ENCODE measurements at regions not wholly inside any gene's neighbourhood (a gene's known extent, or its start where the extent isn't known, plus 50 kb on each side); places are given as distances from the start of the nearest gene placed in this dataset.
"Not testable (repeated sequence)": the region's sequence is repeated elsewhere in the genome, so short reads cannot be mapped to it uniquely, and the experiment has no call there.

DNA sequence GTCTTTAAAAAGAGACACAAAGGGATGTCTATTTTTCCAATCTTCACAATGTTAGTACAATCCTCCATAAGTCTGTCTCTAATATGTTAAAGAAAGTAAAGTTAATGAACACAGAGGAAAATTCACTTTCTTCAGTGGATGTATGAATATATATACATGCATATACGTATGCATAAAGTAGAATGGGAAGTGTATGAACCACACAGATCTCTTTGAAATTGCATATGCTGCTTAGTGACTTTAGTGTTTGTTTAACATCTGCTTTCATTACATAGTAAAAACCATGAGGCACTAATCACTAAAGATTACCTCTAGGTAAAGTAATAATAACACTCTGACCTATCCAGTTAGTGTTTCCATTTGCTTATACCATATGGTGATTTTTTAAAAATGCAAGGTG, 451.2 kb downstream of the SEMA3D start:
- CTCF ChIA-PET (ENCODE audit: unreplicated experiment): no interaction called here
- no peak for DNase-seq (ENCODE audit: low spot score)
- Histone ChIP-seq H3K79me2 (ENCODE audit: insufficient read depth, low read depth, low read length) (no peaks in the 10 kb centered on the region), H3K9me3 (ENCODE audit: low read length) (no peaks in the 10 kb centered on the region), H4K20me1 (ENCODE audit: insufficient read depth, low read length) (no peaks in the 10 kb centered on the region), H3K9me2 (ENCODE audit: insufficient read depth, low read length) (no peaks in the 10 kb centered on the region), H3K4me2 (ENCODE audit: low read length) (no peak overlapping the region), H2AFZ (ENCODE audit: low read length) (no peak overlapping the region), H3K36me3 (ENCODE audit: insufficient read depth, low read length) (no peaks in the 10 kb centered on the region), H3K27ac (ENCODE audit: low read depth, low read length, poor library complexity, severe bottlenecking) (no peak overlapping the region), H3K4me3 (ENCODE audit: low read depth, low read length, poor library complexity, severe bottlenecking) (no peak overlapping the region), H3K4me1 (ENCODE audit: insufficient read depth, low read length, poor library complexity, severe bottlenecking) (no peaks in the 10 kb centered on the region)
- BruUV-seq (replicated peaks): no TSS peak
- POLR2A ChIA-PET: no interaction called here
- intact Hi-C loops (cut with micrococcal nuclease; ENCODE audit: unreplicated experiment): no loop called here
- no peak for TF ChIP-seq EZH2phosphoT487 (IDR thresholded peaks at IDR 0.05; ENCODE audit: borderline replicate concordance, low read depth, low read length)

DNA sequence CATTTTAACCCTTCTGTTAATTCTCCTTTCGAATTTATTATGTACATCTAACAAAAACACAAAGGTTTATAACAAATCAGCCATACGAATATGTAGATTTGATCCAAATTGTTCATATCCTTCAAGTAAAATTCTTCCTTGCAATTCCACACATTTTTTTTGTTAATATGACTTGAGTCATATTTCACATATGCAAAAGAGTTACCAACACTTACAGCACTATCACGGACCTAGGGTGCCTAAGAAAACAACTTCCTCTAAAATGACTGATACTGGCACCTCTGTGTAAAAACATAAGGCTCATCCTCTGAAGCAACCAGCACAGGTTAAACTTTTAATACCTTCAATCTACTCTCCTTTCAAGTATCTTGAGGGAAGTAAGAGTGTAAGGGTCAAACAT, 451.8 kb downstream of the SEMA3D start:
- intact Hi-C loops (cut with micrococcal nuclease; ENCODE audit: unreplicated experiment): no loop called here
- no peaks in the 10 kb centered on the region for H3K36me3 ChIP-seq (ENCODE audit: insufficient read depth, low read length)
- H3K4me1 ChIP-seq (ENCODE audit: insufficient read depth, low read length, poor library complexity, severe bottlenecking): no peaks in the 10 kb centered on the region
- POLR2A ChIA-PET: no interaction called here
- H3K4me3 ChIP-seq (ENCODE audit: low read depth, low read length, poor library complexity, severe bottlenecking): no peak overlapping the region
- no peak for DNase-seq (ENCODE audit: low spot score)
- TF ChIP-seq, protein P1, sequence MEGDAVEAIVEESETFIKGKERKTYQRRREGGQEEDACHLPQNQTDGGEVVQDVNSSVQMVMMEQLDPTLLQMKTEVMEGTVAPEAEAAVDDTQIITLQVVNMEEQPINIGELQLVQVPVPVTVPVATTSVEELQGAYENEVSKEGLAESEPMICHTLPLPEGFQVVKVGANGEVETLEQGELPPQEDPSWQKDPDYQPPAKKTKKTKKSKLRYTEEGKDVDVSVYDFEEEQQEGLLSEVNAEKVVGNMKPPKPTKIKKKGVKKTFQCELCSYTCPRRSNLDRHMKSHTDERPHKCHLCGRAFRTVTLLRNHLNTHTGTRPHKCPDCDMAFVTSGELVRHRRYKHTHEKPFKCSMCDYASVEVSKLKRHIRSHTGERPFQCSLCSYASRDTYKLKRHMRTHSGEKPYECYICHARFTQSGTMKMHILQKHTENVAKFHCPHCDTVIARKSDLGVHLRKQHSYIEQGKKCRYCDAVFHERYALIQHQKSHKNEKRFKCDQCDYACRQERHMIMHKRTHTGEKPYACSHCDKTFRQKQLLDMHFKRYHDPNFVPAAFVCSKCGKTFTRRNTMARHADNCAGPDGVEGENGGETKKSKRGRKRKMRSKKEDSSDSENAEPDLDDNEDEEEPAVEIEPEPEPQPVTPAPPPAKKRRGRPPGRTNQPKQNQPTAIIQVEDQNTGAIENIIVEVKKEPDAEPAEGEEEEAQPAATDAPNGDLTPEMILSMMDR (conservative IDR thresholded peaks at IDR 0.05; ENCODE audit: low read length): no peak
- TF ChIP-seq EZH2phosphoT487 (IDR thresholded peaks at IDR 0.05; ENCODE audit: borderline replicate concordance, low read depth, low read length): no peak
- H3K4me2 ChIP-seq (ENCODE audit: low read length): no peak overlapping the region
- BruUV-seq (replicated peaks): no TSS peak
- CTCF ChIA-PET (ENCODE audit: unreplicated experiment): no interaction called here
- no peak overlapping the region for H2AFZ ChIP-seq (ENCODE audit: low read length)
- H3K9me3 ChIP-seq (ENCODE audit: low read length): no peaks in the 10 kb centered on the region
- H3K9me2 ChIP-seq (ENCODE audit: insufficient read depth, low read length): no peaks in the 10 kb centered on the region
- no peaks in the 10 kb centered on the region for H3K79me2 ChIP-seq (ENCODE audit: insufficient read depth, low read depth, low read length)
- no peak overlapping the region for H3K27ac ChIP-seq (ENCODE audit: low read depth, low read length, poor library complexity, severe bottlenecking)
- H4K20me1 ChIP-seq (ENCODE audit: insufficient read depth, low read length): no peaks in the 10 kb centered on the region

GRCh38 chr7:84733976-84734375, 452.9 kb downstream of the SEMA3D start:
- intact Hi-C loops (cut with micrococcal nuclease; ENCODE audit: unreplicated experiment); H3K79me2 ChIP-seq (ENCODE audit: insufficient read depth, low read depth, low read length); H3K27ac ChIP-seq (ENCODE audit: low read depth, low read length, poor library complexity, severe bottlenecking); H3K9me2 ChIP-seq (ENCODE audit: insufficient read depth, low read length); POLR2A ChIA-PET; CTCF ChIA-PET (ENCODE audit: unreplicated experiment); H3K4me2 ChIP-seq (ENCODE audit: low read length); H4K20me1 ChIP-seq (ENCODE audit: insufficient read depth, low read length); H3K4me1 ChIP-seq (ENCODE audit: insufficient read depth, low read length, poor library complexity, severe bottlenecking); BruUV-seq (replicated peaks); DNase-seq (ENCODE audit: low spot score); H2AFZ ChIP-seq (ENCODE audit: low read length); H3K9me3 ChIP-seq (ENCODE audit: low read length); H3K4me3 ChIP-seq (ENCODE audit: low read depth, low read length, poor library complexity, severe bottlenecking); H3K36me3 ChIP-seq (ENCODE audit: insufficient read depth, low read length): not testable (repeated sequence)

DNA sequence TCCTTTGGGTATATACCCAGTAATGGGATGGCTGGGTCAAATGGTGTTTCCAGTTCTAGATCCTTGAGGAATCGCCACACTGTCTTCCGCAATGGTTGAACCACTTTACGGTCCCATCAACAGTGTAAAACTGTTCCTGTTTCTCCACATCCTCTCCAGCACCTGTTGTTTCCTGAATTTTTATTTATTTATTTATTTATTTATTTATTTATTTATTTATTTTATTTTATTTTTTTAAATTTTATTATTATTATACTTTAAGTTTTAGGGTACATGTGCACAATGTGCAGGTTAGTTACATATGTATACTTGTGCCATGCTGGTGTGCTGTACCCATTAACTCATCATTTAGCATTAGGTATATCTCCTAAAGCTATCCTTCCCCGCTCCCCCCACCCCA, 456.0 kb downstream of the SEMA3D start:
- H2AFZ ChIP-seq (ENCODE audit: low read length); POLR2A ChIA-PET; H4K20me1 ChIP-seq (ENCODE audit: insufficient read depth, low read length); H3K9me3 ChIP-seq (ENCODE audit: low read length); H3K4me3 ChIP-seq (ENCODE audit: low read depth, low read length, poor library complexity, severe bottlenecking); H3K36me3 ChIP-seq (ENCODE audit: insufficient read depth, low read length); H3K4me2 ChIP-seq (ENCODE audit: low read length); H3K4me1 ChIP-seq (ENCODE audit: insufficient read depth, low read length, poor library complexity, severe bottlenecking); intact Hi-C loops (cut with micrococcal nuclease; ENCODE audit: unreplicated experiment); BruUV-seq (replicated peaks); H3K9me2 ChIP-seq (ENCODE audit: insufficient read depth, low read length); H3K79me2 ChIP-seq (ENCODE audit: insufficient read depth, low read depth, low read length); DNase-seq (ENCODE audit: low spot score); H3K27ac ChIP-seq (ENCODE audit: low read depth, low read length, poor library complexity, severe bottlenecking); CTCF ChIA-PET (ENCODE audit: unreplicated experiment): not testable (repeated sequence)
